Cardiac fibroblast (primary cell): ENCODE measurements at regions not wholly inside any gene's neighbourhood (a gene's known extent, or its start where the extent isn't known, plus 50 kb on each side); places are given as distances from the start of the nearest gene placed in this dataset.
A peak's percentile ranks its signal among the peaks of the same experiment; 100 is the strongest.

Source experiments
- DNase-seq, 2 donors: peaks; one replicate each; pipeline versions ENCODE4 v3.0.0 to v3.0.0-alpha.2; 2010; ENCODE audit warnings: low read depth in 2 of 2
- H3K4me3 ChIP-seq, 2 donors: replicated peaks in 1 of 2; 1 replicate in 1 of 2; 2 replicates in 1 of 2; pipeline ENCODE4 v1.5.1; 2011; ENCODE audit warnings: low read depth in 2 of 2, low read length in 2 of 2, mild to moderate bottlenecking in 2 of 2, moderate library complexity in 1 of 2
- CTCF ChIP-seq: IDR thresholded peaks from one replicate; pipeline ENCODE4 v1.5.1; 2011; ENCODE audit warnings: low read depth, mild to moderate bottlenecking, low read length, inconsistent platforms

- DNase-seq, result no peak
- TF ChIP-seq CTCF, result no peak
- H3K4me3 ChIP-seq, result no peak overlapping the region
Observed at GRCh38 chr17:68710976-68711375, 109.8 kb upstream of the FAM20A start.

- DNase-seq, result peak in 1 of 2 donors; percentile 48
- no peak for TF ChIP-seq CTCF
- no peak overlapping the region for H3K4me3 ChIP-seq
Observed at GRCh38 chr17:68710035-68710780, 109.0 kb upstream of the FAM20A start.

GRCh38 chr17:68709461-68709860 is 108.3 kb upstream of the FAM20A start:
- DNase-seq, result no peak
- no peak overlapping the region for H3K4me3 ChIP-seq
- TF ChIP-seq CTCF, result no peak

- TF ChIP-seq CTCF, result no peak
- no peak overlapping the region for H3K4me3 ChIP-seq
- DNase-seq, result peak; percentile 33 to 41
Observed at GRCh38 chr17:68707031-68707430, 105.9 kb upstream of the FAM20A start.

GRCh38 chr17:68706356-68706920 is 105.3 kb upstream of the FAM20A start:
- H3K4me3 ChIP-seq, result no peak overlapping the region
- no peak for DNase-seq
- TF ChIP-seq CTCF, result no peak

- H3K4me3 ChIP-seq, result no peak overlapping the region
- TF ChIP-seq CTCF, result no peak
- DNase-seq, result no peak
Observed at GRCh38 chr17:68705714-68706076, 104.5 kb upstream of the FAM20A start.
